ENCODE measurements at regions not wholly inside any gene's neighbourhood (a gene's known extent, or its start where the extent isn't known, plus 50 kb on each side); places are given as distances from the start of the nearest gene placed in this dataset.

- no peak overlapping the region for H3K4me3 ChIP-seq (ENCODE audit: low read length)
- no peak for DNase-seq (ENCODE audit: low read depth)
- TF ChIP-seq CTCF (conservative IDR thresholded peaks at IDR 0.05; ENCODE audit: low read depth, low read length): no peak
Observed at GRCh38 chr1:188426561-188426960, 1597.8 kb downstream of the PLA2G4A start.

GRCh38 chr1:188427642-188428041, 1598.9 kb downstream of the PLA2G4A start:
- DNase-seq (ENCODE audit: low read depth): no peak
- H3K4me3 ChIP-seq (ENCODE audit: low read length): no peak overlapping the region
- TF ChIP-seq CTCF (conservative IDR thresholded peaks at IDR 0.05; ENCODE audit: low read depth, low read length): no peak

- TF ChIP-seq CTCF (conservative IDR thresholded peaks at IDR 0.05; ENCODE audit: low read depth, low read length): no peak
- no peak overlapping the region for H3K4me3 ChIP-seq (ENCODE audit: low read length)
- DNase-seq (ENCODE audit: low read depth): no peak
Observed at GRCh38 chr1:188429386-188429785, 1600.6 kb downstream of the PLA2G4A start.

- peak; percentile 9 for DNase-seq (ENCODE audit: low read depth)
- no peak for TF ChIP-seq CTCF (conservative IDR thresholded peaks at IDR 0.05; ENCODE audit: low read depth, low read length)
- no peak overlapping the region for H3K4me3 ChIP-seq (ENCODE audit: low read length)
Observed at GRCh38 chr1:188432427-188432826, 1603.7 kb downstream of the PLA2G4A start.

GRCh38 chr1:188433425-188433824, 1604.7 kb downstream of the PLA2G4A start:
- H3K4me3 ChIP-seq (ENCODE audit: low read length): no peak overlapping the region
- DNase-seq (ENCODE audit: low read depth): no peak

GRCh38 chr1:188444526-188444925, 1615.8 kb downstream of the PLA2G4A start:
- no peak overlapping the region for H3K4me3 ChIP-seq (ENCODE audit: low read length)
- DNase-seq (ENCODE audit: low read depth): no peak
- TF ChIP-seq CTCF (conservative IDR thresholded peaks at IDR 0.05; ENCODE audit: low read depth, low read length): no peak

More at GRCh38 chr1:188433425-188433824, 1604.7 kb downstream of the PLA2G4A start:
- TF ChIP-seq CTCF (conservative IDR thresholded peaks at IDR 0.05; ENCODE audit: low read depth, low read length): no peak

GRCh38 chr1:188462837-188463236, 1634.1 kb downstream of the PLA2G4A start:
- DNase-seq (ENCODE audit: low read depth): no peak
- H3K4me3 ChIP-seq (ENCODE audit: low read length): no peak overlapping the region
- TF ChIP-seq CTCF (conservative IDR thresholded peaks at IDR 0.05; ENCODE audit: low read depth, low read length): no peak

Data from retinal pigment epithelial cell (primary cell).